Activated CD4-positive, alpha-beta T cell treated with anti-CD3 and anti-CD28 coated beads for 36 hours (primary cell): ENCODE measurements at regions not wholly inside any gene's neighbourhood (a gene's known extent, or its start where the extent isn't known, plus 50 kb on each side); places are given as distances from the start of the nearest gene placed in this dataset.
"Not testable (repeated sequence)": the region's sequence is repeated elsewhere in the genome, so short reads cannot be mapped to it uniquely, and the experiment has no call there.

Source experiments
- ATAC-seq: fragments of 200-7000 bp; cut with Tn5 transposase; one replicate; pipeline ENCODE4 v1.10.0; 2021; ENCODE audit warnings: mild to moderate bottlenecking, moderate library complexity
- CTCF ChIA-PET: fragments of 350-600 bp; sonication (Branson Sonifier 250); formaldehyde crosslinking; loops from one replicate; lab custom pipeline; 2021; ENCODE audit warnings: antibody characterized with exemption; lab: Charles Lee
- POLR2A ChIA-PET: fragments of 350-600 bp; sonication (Branson Sonifier 250); formaldehyde crosslinking; loops from one replicate; lab custom pipeline; 2021; ENCODE audit warnings: antibody characterized with exemption, inconsistent platforms; lab: Charles Lee
- DNase-seq: peaks from one replicate; pipeline ENCODE4 v3.0.0-alpha.2; 2020
- H3K27ac Mint-ChIP-seq: one replicate; pipeline ENCODE4 v1.8.0; 2021; ENCODE audit warnings: mixed read lengths
- H3K27me3 Mint-ChIP-seq: one replicate; pipeline ENCODE4 v1.8.0; 2021; ENCODE audit warnings: mixed read lengths
- H3K36me3 Mint-ChIP-seq: one replicate; pipeline ENCODE4 v1.8.0; 2021; ENCODE audit warnings: low read depth, mixed read lengths
- H3K4me1 Mint-ChIP-seq: one replicate; pipeline ENCODE4 v1.8.0; 2021; ENCODE audit warnings: mixed read lengths
- H3K4me3 Mint-ChIP-seq: one replicate; pipeline ENCODE4 v1.8.0; 2021; ENCODE audit warnings: mild to moderate bottlenecking, moderate library complexity, mixed read lengths
- H3K9me3 Mint-ChIP-seq: one replicate; pipeline ENCODE4 v1.8.0; 2021; ENCODE audit warnings: low read depth, mixed read lengths
- intact Hi-C, 2 experiments: fragments of 100-400 bp; cut with DNase I in 1 of 2; cut with micrococcal nuclease in 1 of 2; formaldehyde crosslinking; loops; one replicate each; pipeline versions ENCODE4 v1.14.2 to v1.15.1; 2022 to 2024; cut with DNase I, micrococcal nuclease

- intact Hi-C loops, result loop anchor here in 1 of 2 experiments (10.0 kb wide), 1 partner anchor 528 kb away; no protein-coding TSS in a partner anchor
- CTCF ChIA-PET, result no interaction called here
- ATAC-seq (no peak), DNase-seq (no peak)
- Mint-ChIP-seq H3K36me3 (no peaks in the 10 kb centered on the region), H3K4me3 (no peak overlapping the region), H3K27ac (no peak overlapping the region), H3K9me3 (no peaks in the 10 kb centered on the region), H3K27me3 (no peaks in the 10 kb centered on the region), H3K4me1 (peaks cover 2% of the 10 kb centered on the region)
- POLR2A ChIA-PET, result no interaction called here
These were observed 185.3 kb downstream of the KIT start for GRCh38 chr4:54843106-54843505.

- H3K4me1 Mint-ChIP-seq, result peaks cover 2% of the 10 kb centered on the region
- H3K27ac Mint-ChIP-seq, result no peak overlapping the region
- no peak for ATAC-seq
- H3K36me3 Mint-ChIP-seq, result no peaks in the 10 kb centered on the region
- H3K4me3 Mint-ChIP-seq, result no peak overlapping the region
- H3K27me3 Mint-ChIP-seq, result no peaks in the 10 kb centered on the region
- ChIA-PET POLR2A (no interaction called here), CTCF (no interaction called here)
- intact Hi-C loops, result loop anchor here in 1 of 2 experiments (10.0 kb wide), 1 partner anchor 528 kb away; no protein-coding TSS in a partner anchor
- no peak for DNase-seq
- no peaks in the 10 kb centered on the region for H3K9me3 Mint-ChIP-seq
These were observed 184.9 kb downstream of the KIT start for GRCh38 chr4:54842656-54843055.

- DNase-seq, result no peak
- H3K9me3 Mint-ChIP-seq, result no peaks in the 10 kb centered on the region
- ChIA-PET POLR2A (no interaction called here), CTCF (interaction anchor here (0.9 kb wide), 1 partner anchor 8 kb away, joined by 3 read pairs; no protein-coding TSS in a partner anchor)
- no peak overlapping the region for H3K4me3 Mint-ChIP-seq
- no peaks in the 10 kb centered on the region for H3K36me3 Mint-ChIP-seq
- intact Hi-C loops, result loop anchor here in 1 of 2 experiments (10.0 kb wide), 1 partner anchor 527 kb away; no protein-coding TSS in a partner anchor
- H3K27me3 Mint-ChIP-seq, result no peaks in the 10 kb centered on the region
- no peak for ATAC-seq
- no peak overlapping the region for H3K27ac Mint-ChIP-seq
- peaks cover 2% of the 10 kb centered on the region for H3K4me1 Mint-ChIP-seq
These were observed 184.5 kb downstream of the KIT start for GRCh38 chr4:54842226-54842625.

GRCh38 chr4:54840992-54841768, 183.4 kb downstream of the KIT start:
- H3K27me3 Mint-ChIP-seq, result no peaks in the 10 kb centered on the region
- ChIA-PET CTCF (interaction anchor here (0.9 kb wide), 1 partner anchor 7 kb away, joined by 3 read pairs; no protein-coding TSS in a partner anchor), POLR2A (no interaction called here)
- no peak overlapping the region for H3K4me3 Mint-ChIP-seq
- no peaks in the 10 kb centered on the region for H3K9me3 Mint-ChIP-seq
- no peak overlapping the region for H3K27ac Mint-ChIP-seq
- no peaks in the 10 kb centered on the region for H3K36me3 Mint-ChIP-seq
- ATAC-seq, result no peak
- peaks cover 2% of the 10 kb centered on the region for H3K4me1 Mint-ChIP-seq
- intact Hi-C loops, result loop anchor here in 1 of 2 experiments (10.0 kb wide), 1 partner anchor 526 kb away; no protein-coding TSS in a partner anchor
- DNase-seq, result peak; percentile 5

- no peak for DNase-seq
- no peaks in the 10 kb centered on the region for H3K9me3 Mint-ChIP-seq
- H3K27me3 Mint-ChIP-seq, result no peaks in the 10 kb centered on the region
- H3K4me3 Mint-ChIP-seq, result no peak overlapping the region
- POLR2A ChIA-PET, result no interaction called here
- peaks cover 2% of the 10 kb centered on the region for H3K4me1 Mint-ChIP-seq
- ATAC-seq, result no peak
- CTCF ChIA-PET, result no interaction called here
- H3K36me3 Mint-ChIP-seq, result no peaks in the 10 kb centered on the region
- H3K27ac Mint-ChIP-seq, result no peak overlapping the region
- intact Hi-C loops, result loop anchor here in 1 of 2 experiments (10.0 kb wide), 1 partner anchor 526 kb away; no protein-coding TSS in a partner anchor
These were observed 182.7 kb downstream of the KIT start for GRCh38 chr4:54840430-54840829.

GRCh38 chr4:54838301-54838700, 180.5 kb downstream of the KIT start:
- peaks cover 2% of the 10 kb centered on the region for H3K4me1 Mint-ChIP-seq

GRCh38 chr4:54837576-54838140, 179.9 kb downstream of the KIT start:
- H3K9me3 Mint-ChIP-seq, result no peaks in the 10 kb centered on the region
- intact Hi-C loops, result no loop called here

More at GRCh38 chr4:54838301-54838700, 180.5 kb downstream of the KIT start:
- ChIA-PET POLR2A (no interaction called here), CTCF (no interaction called here)
- no peak overlapping the region for H3K4me3 Mint-ChIP-seq
- no peak overlapping the region for H3K27ac Mint-ChIP-seq
- intact Hi-C loops, result no loop called here
- no peaks in the 10 kb centered on the region for H3K27me3 Mint-ChIP-seq
- no peak for DNase-seq
- ATAC-seq, result no peak
- no peaks in the 10 kb centered on the region for H3K36me3 Mint-ChIP-seq
- no peaks in the 10 kb centered on the region for H3K9me3 Mint-ChIP-seq

GRCh38 chr4:54828361-54828760, 170.6 kb downstream of the KIT start:
- H3K27me3 Mint-ChIP-seq, H3K36me3 Mint-ChIP-seq, H3K9me3 Mint-ChIP-seq, ATAC-seq, H3K27ac Mint-ChIP-seq, intact Hi-C loops, H3K4me1 Mint-ChIP-seq, CTCF ChIA-PET, DNase-seq, POLR2A ChIA-PET, H3K4me3 Mint-ChIP-seq: not testable (repeated sequence)

More at GRCh38 chr4:54837576-54838140, 179.9 kb downstream of the KIT start:
- Mint-ChIP-seq H3K27ac (no peak overlapping the region), H3K36me3 (no peaks in the 10 kb centered on the region), H3K4me1 (peaks cover 2% of the 10 kb centered on the region), H3K4me3 (no peak overlapping the region), H3K27me3 (no peaks in the 10 kb centered on the region)
- no peak for DNase-seq
- ATAC-seq, result no peak
- CTCF ChIA-PET, result interaction anchor here (0.6 kb wide), 1 partner anchor 23 kb away, joined by 3 read pairs; no protein-coding TSS in a partner anchor
- POLR2A ChIA-PET, result no interaction called here

GRCh38 chr4:54823616-54824015, 165.9 kb downstream of the KIT start:
- POLR2A ChIA-PET, result no interaction called here
- Mint-ChIP-seq H3K4me1 (no peaks in the 10 kb centered on the region), H3K27me3 (peaks cover 6% of the 10 kb centered on the region), H3K36me3 (no peaks in the 10 kb centered on the region), H3K27ac (no peak overlapping the region), H3K4me3 (no peak overlapping the region), H3K9me3 (peaks cover 3% of the 10 kb centered on the region)
- intact Hi-C loops, result no loop called here
- ATAC-seq (no peak), DNase-seq (no peak)
- CTCF ChIA-PET, result no interaction called here

- H3K27ac Mint-ChIP-seq, result no peak overlapping the region
- H3K4me3 Mint-ChIP-seq, result no peak overlapping the region
- DNase-seq (no peak), ATAC-seq (no peak)
- H3K4me1 Mint-ChIP-seq, result no peaks in the 10 kb centered on the region
- H3K27me3 Mint-ChIP-seq, result peaks cover 2% of the 10 kb centered on the region
- ChIA-PET POLR2A (no interaction called here), CTCF (interaction anchor here (0.6 kb wide), 1 partner anchor 487 kb away, joined by 4 read pairs; no protein-coding TSS in a partner anchor)
- no peaks in the 10 kb centered on the region for H3K36me3 Mint-ChIP-seq
- no peaks in the 10 kb centered on the region for H3K9me3 Mint-ChIP-seq
- intact Hi-C loops, result no loop called here
These were observed 161.3 kb downstream of the KIT start for GRCh38 chr4:54819034-54819433.

- no peak overlapping the region for H3K4me3 Mint-ChIP-seq
- DNase-seq, result no peak
- H3K27ac Mint-ChIP-seq, result no peak overlapping the region
- no peaks in the 10 kb centered on the region for H3K27me3 Mint-ChIP-seq
- POLR2A ChIA-PET, result no interaction called here
- ATAC-seq, result no peak
- H3K4me1 Mint-ChIP-seq, result no peaks in the 10 kb centered on the region
- intact Hi-C loops, result no loop called here
- H3K36me3 Mint-ChIP-seq, result no peaks in the 10 kb centered on the region
- H3K9me3 Mint-ChIP-seq, result no peaks in the 10 kb centered on the region
- CTCF ChIA-PET, result interaction anchor here (0.6 kb wide), 1 partner anchor 487 kb away, joined by 4 read pairs; no protein-coding TSS in a partner anchor
These were observed 160.7 kb downstream of the KIT start for GRCh38 chr4:54818481-54818880.
